ENCODE measurements at regions not wholly inside any gene's neighbourhood (a gene's known extent, or its start where the extent isn't known, plus 50 kb on each side); places are given as distances from the start of the nearest gene placed in this dataset.

GRCh38 chr2:65615602-65616001, 183.2 kb upstream of the SPRED2 start:
- TF ChIP-seq CTCF (conservative IDR thresholded peaks at IDR 0.05): no peak
- TF ChIP-seq ZFX (IDR thresholded peaks at IDR 0.05): no peak

GRCh38 chr2:65613968-65614555, 181.7 kb upstream of the SPRED2 start:
- no peak for TF ChIP-seq CTCF (conservative IDR thresholded peaks at IDR 0.05)
- no peak for TF ChIP-seq ZFX (IDR thresholded peaks at IDR 0.05)
- H3K27ac ChIP-seq: no peak overlapping the region

More at GRCh38 chr2:65615602-65616001, 183.2 kb upstream of the SPRED2 start:
- no peak overlapping the region for H3K27ac ChIP-seq

- no peak overlapping the region for H3K27ac ChIP-seq
- TF ChIP-seq CTCF (conservative IDR thresholded peaks at IDR 0.05): no peak
Observed at GRCh38 chr2:65611488-65611887, 179.1 kb upstream of the SPRED2 start.

GRCh38 chr2:65608916-65609315, 176.5 kb upstream of the SPRED2 start:
- TF ChIP-seq ZFX (IDR thresholded peaks at IDR 0.05) (no peak), CTCF (conservative IDR thresholded peaks at IDR 0.05) (no peak)
- H3K27ac ChIP-seq: no peak overlapping the region

- TF ChIP-seq CTCF (conservative IDR thresholded peaks at IDR 0.05) (no peak), ZFX (IDR thresholded peaks at IDR 0.05) (no peak)
- no peak overlapping the region for H3K27ac ChIP-seq
Observed at GRCh38 chr2:65608466-65608865, 176.1 kb upstream of the SPRED2 start.

- no peak for TF ChIP-seq CTCF (conservative IDR thresholded peaks at IDR 0.05)
- TF ChIP-seq ZFX (IDR thresholded peaks at IDR 0.05): no peak
- no peak overlapping the region for H3K27ac ChIP-seq
Observed at GRCh38 chr2:65607662-65608305, 175.4 kb upstream of the SPRED2 start.

GRCh38 chr2:65605743-65606058, 173.3 kb upstream of the SPRED2 start:
- H3K27ac ChIP-seq: no peak overlapping the region
- TF ChIP-seq ZFX (IDR thresholded peaks at IDR 0.05) (no peak), CTCF (conservative IDR thresholded peaks at IDR 0.05) (no peak)

Measured in C4-2B (cell line).